ENCODE measurements at regions not wholly inside any gene's neighbourhood (a gene's known extent, or its start where the extent isn't known, plus 50 kb on each side); places are given as distances from the start of the nearest gene placed in this dataset.
A peak's percentile ranks its signal among the peaks of the same experiment; 100 is the strongest.

GRCh38 chr2:219962801-219963200 lies 335.4 kb downstream of the SLC4A3 start:
- ChIA-PET POLR2A (no interaction called here), CTCF (interaction anchor here (1.3 kb wide), 1 partner anchor 34 kb away, joined by 3 read pairs; no protein-coding TSS in a partner anchor)
- Mint-ChIP-seq H3K27me3 (ENCODE audit: low read depth) (peaks cover 65% of the 10 kb centered on the region), H3K9me3 (no peaks in the 10 kb centered on the region), H3K4me3 (no peak overlapping the region), H3K27ac (no peak overlapping the region), H3K36me3 (no peaks in the 10 kb centered on the region), H3K4me1 (peaks cover 64% of the 10 kb centered on the region)
- TF ChIP-seq KAT7 (CRISPR knock-in tag; IDR thresholded peaks at IDR 0.05; ENCODE audit: borderline replicate concordance) (no peak), E2F4 (CRISPR knock-in tag; IDR thresholded peaks at IDR 0.05; ENCODE audit: borderline replicate concordance, low read depth) (no peak), ERG (CRISPR knock-in tag; IDR thresholded peaks at IDR 0.05) (no peak), GTF2I (CRISPR knock-in tag; conservative IDR thresholded peaks at IDR 0.05) (no peak)
- ATAC-seq (no peak), DNase-seq (ENCODE audit: low spot score) (no peak)

- ATAC-seq (peak; percentile 84), DNase-seq (ENCODE audit: low spot score) (peak; percentile 29)
- ChIA-PET POLR2A (interaction anchor here (0.7 kb wide), 1 partner anchor 264 kb away, joined by 3 read pairs; no protein-coding TSS in a partner anchor), CTCF (interaction anchor here (1.1 to 1.4 kb wide), 2 partner anchors 32 to 79 kb away, joined by 5 read pairs; no protein-coding TSS in a partner anchor)
- no peaks in the 10 kb centered on the region for H3K36me3 Mint-ChIP-seq
- H3K27ac Mint-ChIP-seq, result peak overlapping the region; percentile 34; the same call in 1 of the 2 replicates
- H3K4me3 Mint-ChIP-seq, result 0 out of 2 replicates have a peak overlapping the region, but pooled peaks have one; percentile 3
- H3K4me1 Mint-ChIP-seq, result peaks cover 59% of the 10 kb centered on the region
- H3K9me3 Mint-ChIP-seq, result no peaks in the 10 kb centered on the region
- peaks cover 64% of the 10 kb centered on the region for H3K27me3 Mint-ChIP-seq (ENCODE audit: low read depth)
- TF ChIP-seq TEAD1 (CRISPR knock-in tag; IDR thresholded peaks at IDR 0.05) (no peak), ZSCAN18 (CRISPR knock-in tag; IDR thresholded peaks at IDR 0.05) (no peak), ATF1 (CRISPR knock-in tag; IDR thresholded peaks at IDR 0.05) (no peak), HMGA2 (CRISPR knock-in tag; IDR thresholded peaks at IDR 0.05) (no peak), ZMAT4 (CRISPR knock-in tag; IDR thresholded peaks at IDR 0.05) (peak; percentile 48; the same call in 1 of the 2 replicates), JAZF1 (CRISPR knock-in tag; IDR thresholded peaks at IDR 0.05) (no peak), ZNF423 (CRISPR knock-in tag; IDR thresholded peaks at IDR 0.05) (peak; percentile 59)
Measured at GRCh38 chr2:219965287-219966194, 338.1 kb downstream of the SLC4A3 start.

GRCh38 chr2:219967247-219968245 lies 340.1 kb downstream of the SLC4A3 start:
- Mint-ChIP-seq H3K9me3 (no peaks in the 10 kb centered on the region), H3K4me1 (peaks cover 41% of the 10 kb centered on the region), H3K27ac (no peak overlapping the region), H3K4me3 (no peak overlapping the region), H3K27me3 (ENCODE audit: low read depth) (peaks cover 51% of the 10 kb centered on the region), H3K36me3 (no peaks in the 10 kb centered on the region)
- DNase-seq (ENCODE audit: low spot score), result no peak
- CTCF ChIA-PET, result interaction anchor here (0.6 to 0.8 kb wide), 2 partner anchors 30 to 117 kb away, joined by 3 to 4 read pairs; no protein-coding TSS in a partner anchor
- POLR2A ChIA-PET, result no interaction called here
- no peak for ATAC-seq
- TF ChIP-seq ZNF232 (CRISPR knock-in tag; IDR thresholded peaks at IDR 0.05) (no peak), NFYB (CRISPR knock-in tag; conservative IDR thresholded peaks at IDR 0.05; ENCODE audit: low read depth) (no peak), MXD4 (CRISPR knock-in tag; IDR thresholded peaks at IDR 0.05; ENCODE audit: borderline replicate concordance) (no peak), ZBTB43 (CRISPR knock-in tag; IDR thresholded peaks at IDR 0.05) (no peak), NFATC4 (CRISPR knock-in tag; IDR thresholded peaks at IDR 0.05) (no peak), GTF2I (CRISPR knock-in tag; conservative IDR thresholded peaks at IDR 0.05) (no peak), STAT6 (CRISPR knock-in tag; conservative IDR thresholded peaks at IDR 0.05; ENCODE audit: low read depth) (no peak)

Measured in WTC11 (cell line).